DND-41 (cell line): ENCODE measurements at regions not wholly inside any gene's neighbourhood (a gene's known extent, or its start where the extent isn't known, plus 50 kb on each side); places are given as distances from the start of the nearest gene placed in this dataset.

ENCODE experiments used
- CTCF ChIP-seq: IDR thresholded peaks from 2 replicates; pipeline ENCODE4 v1.5.1; 2012; ENCODE audit warnings: borderline replicate concordance, low read length, moderate library complexity, mild to moderate bottlenecking; ENCODE audit not compliant: poor library complexity, severe bottlenecking; ENCODE audit errors: extremely low read depth
- EZH2 ChIP-seq: IDR thresholded peaks from 3 replicates; pipeline ENCODE4 v1.6.1; 2012; ENCODE audit warnings: borderline replicate concordance, low read depth, mild to moderate bottlenecking, moderate library complexity, low read length, inconsistent platforms; ENCODE audit not compliant: severe bottlenecking

- TF ChIP-seq CTCF (no peak), EZH2 (no peak)
Measured at GRCh38 chr12:125315771-125316170, 250.5 kb downstream of the AACS start.
